ENCODE measurements at regions not wholly inside any gene's neighbourhood (a gene's known extent, or its start where the extent isn't known, plus 50 kb on each side); places are given as distances from the start of the nearest gene placed in this dataset.

DNA sequence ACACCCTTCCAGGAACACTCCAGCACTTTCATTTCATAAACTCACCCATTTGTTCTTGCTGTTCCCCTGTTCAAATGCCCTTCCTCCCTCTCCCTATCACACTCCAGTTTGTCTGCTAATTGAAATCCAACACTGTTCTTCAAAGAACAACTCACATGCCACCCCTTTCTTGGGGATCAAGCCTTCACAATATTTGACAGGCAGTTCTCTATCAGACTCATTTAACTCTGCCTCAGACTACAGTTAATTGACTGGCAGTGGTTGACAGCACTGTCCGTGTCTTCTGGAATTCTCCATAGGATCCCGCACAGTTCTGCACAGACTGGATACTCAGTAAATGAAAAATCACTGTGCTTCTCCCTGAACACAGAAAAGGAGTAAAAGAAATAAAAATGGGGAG, 87.8 kb downstream of the PMP22 start:
- no peak for DNase-seq (ENCODE audit: low read depth)

DNA sequence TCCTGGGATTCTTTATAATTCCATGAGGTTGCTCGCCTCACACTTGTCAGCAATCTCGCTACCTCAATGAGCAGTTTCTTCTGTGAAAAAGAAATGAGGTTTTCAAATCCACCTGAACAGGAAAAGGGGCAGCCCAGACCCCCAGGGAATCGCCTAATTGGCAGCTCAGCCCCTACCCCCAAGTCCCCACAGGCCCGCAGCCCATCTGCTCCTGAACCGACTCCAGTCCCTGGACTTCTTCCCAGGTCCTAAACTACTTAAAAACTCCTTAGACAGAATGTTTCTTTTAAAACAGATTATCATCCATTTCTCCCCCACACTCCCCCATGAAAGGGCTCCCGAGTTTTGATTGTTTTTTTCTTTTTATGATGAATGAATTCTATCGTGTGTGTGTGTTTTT, 89.8 kb downstream of the PMP22 start:
- DNase-seq (ENCODE audit: low read depth) = no peak

DNA sequence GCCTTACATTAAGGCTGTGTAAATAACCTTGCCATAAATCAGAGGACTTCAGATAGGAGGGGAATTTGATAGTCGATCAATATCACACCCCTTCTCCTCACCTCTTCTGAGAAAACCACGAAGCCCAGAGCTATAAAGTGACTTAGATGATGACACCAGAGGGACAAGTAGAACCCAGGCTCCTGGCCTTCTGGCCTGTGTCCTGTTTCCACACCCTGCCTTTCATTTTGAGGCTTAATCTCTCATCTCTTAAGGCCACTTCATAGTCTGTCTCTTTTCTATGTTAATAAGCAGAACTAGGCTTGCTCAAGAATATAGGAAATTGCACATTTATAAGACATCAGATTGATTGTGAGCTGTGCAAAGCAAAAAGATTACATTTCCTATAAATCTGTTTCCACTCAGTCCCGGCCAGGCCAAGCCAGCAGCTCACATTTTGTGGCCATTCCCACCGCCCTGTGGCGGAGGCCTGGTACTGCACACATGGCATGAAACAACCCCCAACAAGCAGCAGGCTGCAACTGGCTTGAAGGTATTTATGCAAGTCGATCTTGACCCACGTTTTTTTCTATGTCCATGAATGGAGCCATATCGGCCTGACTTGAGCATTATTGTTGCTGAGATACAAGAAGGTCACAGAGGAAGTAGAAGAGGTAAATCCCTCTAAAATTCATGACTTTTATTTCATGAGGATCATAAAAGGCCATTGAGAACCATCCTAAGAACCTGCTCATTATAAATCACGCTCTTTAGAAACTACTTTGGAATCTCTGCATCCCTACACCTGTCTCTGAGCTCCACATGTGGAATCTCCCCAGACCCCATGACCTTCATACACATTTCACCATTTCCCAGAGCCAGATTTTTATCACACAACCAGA, 93.7 kb downstream of the PMP22 start:
- no peak for DNase-seq (ENCODE audit: low read depth)

DNA sequence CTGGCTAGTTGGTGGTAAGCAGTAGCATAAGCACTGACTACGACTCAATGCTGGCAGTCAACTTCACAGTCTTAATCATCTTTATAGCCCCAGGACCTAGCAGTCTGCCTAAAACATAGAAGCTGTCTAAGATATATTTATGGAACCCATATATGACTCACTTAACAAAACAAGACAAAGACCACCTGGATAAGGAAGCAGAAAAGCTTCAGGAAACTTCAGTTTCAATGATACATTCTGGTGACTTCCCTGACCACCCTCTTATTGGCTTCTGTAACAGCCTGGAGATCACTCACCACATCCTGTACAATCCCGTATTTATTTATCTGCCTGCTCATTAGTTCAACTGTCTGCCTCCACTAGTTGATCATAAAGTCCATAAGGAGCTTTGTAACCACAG, 95.5 kb downstream of the PMP22 start:
- no peak for DNase-seq (ENCODE audit: low read depth)

DNA sequence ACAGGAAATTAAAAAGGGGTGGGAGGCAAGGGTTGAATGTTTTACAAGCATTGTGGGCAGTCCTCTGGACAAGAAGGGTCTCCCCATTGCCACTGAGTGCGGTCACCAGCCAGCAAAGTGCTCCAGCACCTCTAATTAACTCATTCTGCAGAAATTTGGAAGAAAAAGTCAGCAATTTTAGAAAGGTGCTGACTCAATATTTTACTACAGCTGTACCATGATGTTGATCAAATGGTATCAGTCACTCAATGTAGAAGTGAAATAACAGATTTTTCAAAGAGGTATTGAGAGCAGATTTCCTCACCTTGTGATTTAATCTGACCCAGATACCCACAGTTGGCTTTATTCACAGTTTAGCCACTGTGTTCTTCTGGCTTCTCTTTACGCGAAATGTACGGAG, 96.7 kb downstream of the PMP22 start:
- no peak for DNase-seq (ENCODE audit: low read depth)

DNA sequence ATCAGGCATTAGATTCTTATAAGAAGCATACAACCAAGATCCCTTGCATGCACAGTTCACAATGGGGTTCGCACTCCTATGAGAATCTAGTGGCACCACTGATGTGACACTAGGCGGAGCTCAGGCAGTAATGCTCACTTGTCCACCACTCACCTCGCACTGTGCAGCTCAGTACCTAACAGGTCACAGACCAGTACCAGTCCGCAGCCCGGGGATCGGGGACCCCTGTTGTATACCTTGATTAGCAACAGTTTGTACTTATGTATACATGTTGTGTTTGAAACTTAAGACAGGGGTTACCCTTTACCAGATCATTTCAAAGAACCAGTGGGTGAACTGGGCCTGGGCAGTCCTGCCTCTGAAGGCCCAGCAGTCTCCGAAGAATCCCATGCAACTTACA, 103.7 kb downstream of the PMP22 start:
- no peak for DNase-seq (ENCODE audit: low read depth)

DNA sequence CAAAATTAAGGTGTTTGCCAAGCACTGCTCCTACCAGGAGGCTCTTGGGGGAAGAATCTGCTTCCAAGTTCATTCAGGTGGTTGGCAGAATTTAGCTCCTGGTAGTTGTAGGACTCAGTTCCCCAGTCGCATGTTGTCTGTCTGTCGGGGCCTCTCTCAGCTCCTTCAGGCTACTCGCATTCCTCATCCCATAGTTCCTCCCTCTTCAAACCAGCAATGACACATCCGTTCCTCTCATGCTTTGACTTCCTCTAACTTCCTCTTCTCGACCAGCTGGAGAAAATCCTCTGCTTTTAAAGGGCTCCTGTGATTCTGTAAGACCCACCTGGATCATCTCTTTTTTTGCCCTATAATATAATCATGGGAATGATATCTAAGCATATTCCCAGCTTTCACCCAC, 108.1 kb downstream of the PMP22 start:
- DNase-seq (ENCODE audit: low read depth) = no peak

DNA sequence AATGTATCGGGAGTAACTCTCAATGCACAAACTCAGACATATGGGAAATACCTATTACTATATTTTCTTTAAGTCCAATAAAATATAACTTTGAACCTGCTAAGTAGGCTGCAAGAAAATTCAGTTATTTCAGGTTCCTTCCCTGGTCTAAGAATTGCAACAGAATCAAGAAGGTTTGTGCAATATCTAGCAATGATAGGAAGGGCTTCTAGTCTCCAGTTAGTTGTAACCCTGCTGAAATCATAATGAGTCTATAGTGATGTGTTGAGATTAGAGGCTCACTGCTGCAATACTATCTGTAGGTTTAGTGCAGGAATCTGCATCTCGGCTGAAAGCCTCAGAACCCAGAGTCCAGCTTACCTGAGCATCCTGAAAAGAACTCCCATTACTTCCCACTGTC, 110.5 kb downstream of the PMP22 start:
- no peak for DNase-seq (ENCODE audit: low read depth)

DNA sequence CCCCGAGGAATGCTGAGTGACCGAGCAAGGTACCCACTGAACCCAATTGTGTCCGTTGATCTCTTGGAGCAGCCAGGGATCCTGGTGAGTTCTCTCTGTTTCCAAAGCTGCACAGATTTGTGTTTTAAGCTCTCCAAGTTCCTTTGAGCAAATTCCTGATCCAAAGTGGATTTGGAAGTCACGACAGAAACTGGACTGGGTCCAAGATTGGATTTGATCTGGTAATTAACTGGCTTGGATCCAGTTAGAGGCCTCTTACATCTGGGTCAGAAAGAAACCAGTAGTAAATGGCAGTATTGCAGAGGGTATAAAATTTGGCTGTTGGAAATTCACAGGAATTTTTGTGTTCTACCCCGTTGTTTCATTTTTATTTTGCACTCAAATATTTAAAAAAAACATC, 119.5 kb downstream of the PMP22 start:
- no peak for DNase-seq (ENCODE audit: low read depth)

DNA sequence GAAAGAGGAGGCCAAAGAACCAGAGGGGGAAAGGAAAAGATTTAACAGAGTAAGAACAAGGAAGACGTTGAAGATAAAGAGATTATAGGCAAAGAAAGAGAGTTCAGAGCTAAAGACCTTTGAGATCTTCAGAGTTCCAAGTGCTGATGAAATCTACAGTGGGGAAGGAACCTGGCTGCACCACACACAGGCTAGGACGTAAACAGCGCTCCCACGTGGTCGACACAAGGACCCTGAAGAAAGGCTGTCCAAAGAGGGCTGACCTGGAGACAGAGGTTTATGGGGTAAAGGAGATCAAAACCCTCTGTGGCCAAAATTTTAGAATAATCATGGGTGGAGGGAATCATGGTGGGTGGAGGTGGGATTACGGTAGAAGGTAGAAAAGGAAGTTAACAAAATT, 121.6 kb downstream of the PMP22 start:
- no peak for DNase-seq (ENCODE audit: low read depth)

DNA sequence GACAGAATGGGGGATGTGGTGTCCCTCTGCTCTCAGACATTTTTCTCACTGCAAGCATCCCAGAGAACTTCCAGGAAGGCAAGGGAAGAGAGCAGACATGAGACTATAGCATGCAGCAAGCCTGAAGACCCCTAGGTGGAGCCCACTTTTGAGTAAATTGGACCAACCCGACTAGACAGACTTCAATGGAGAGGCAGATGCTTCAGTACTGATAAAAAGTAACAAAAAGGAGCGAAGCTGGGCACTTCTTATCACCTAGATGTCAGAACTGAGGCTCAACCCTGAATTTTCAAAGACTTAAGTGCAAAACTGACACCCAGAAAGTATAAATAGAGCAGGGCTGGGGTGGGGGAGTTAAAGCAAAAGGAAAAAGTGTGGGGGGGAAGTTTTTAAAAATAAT, 130.8 kb downstream of the PMP22 start:
- no peak for DNase-seq (ENCODE audit: low read depth)

DNA sequence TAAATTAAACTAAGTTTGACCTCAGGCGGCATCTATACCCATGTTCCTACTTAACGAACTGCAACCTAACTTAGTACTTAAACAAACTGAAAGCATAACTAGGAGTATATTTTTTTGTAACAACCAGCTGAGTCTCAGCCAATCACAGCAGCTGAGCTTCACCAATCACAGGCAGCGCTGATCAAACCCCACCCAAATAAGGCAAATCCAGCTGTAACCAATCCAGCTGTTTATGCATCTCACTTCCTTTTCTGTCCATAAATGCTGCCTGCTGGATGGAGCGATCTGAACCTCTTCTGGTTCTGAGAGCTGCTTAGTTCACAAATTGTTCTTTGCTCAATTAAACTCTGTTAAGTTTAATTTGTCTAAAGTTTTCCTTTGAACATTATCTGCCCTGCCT, 131.3 kb downstream of the PMP22 start:
- no peak for DNase-seq (ENCODE audit: low read depth)

DNA sequence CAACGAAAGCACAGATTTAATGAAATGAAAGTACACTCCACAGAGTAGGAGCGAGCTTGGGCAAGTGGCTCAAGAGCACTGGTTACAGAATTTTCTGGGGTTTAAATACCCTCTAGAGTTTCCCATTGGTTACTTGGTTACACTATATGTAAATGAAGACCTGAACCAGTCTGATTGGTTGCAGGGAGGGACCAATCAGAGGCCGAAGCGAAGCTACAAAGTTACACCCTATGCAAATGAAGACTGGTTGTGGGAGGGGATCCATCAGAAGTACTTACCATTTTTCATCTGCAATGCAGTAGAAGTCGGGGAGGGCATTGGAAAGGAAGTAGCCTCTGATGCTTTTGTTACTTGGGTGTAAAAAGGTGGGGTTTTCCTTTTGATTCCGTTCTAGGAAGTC, 132.0 kb downstream of the PMP22 start:
- no peak for DNase-seq (ENCODE audit: low read depth)

DNA sequence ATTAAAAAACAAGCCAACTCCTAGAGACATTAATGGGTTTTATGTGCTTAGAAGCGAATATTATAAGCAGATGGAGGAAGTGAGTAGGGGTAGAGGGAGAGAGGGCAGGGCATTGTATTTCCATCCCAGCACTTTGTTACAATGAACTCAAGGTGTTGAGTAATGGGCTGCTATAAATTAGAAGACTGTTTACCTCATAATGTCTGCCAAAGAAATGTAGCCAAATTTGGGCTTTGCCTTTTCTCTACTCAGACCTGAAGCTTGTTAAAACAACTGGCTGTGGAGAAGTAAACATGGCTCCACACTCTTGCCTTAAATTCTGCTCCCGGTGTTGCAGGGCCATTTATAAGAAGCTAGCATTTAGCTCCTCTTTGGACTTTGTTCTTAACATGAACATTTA, 134.7 kb downstream of the PMP22 start:
- no peak for DNase-seq (ENCODE audit: low read depth)

DNA sequence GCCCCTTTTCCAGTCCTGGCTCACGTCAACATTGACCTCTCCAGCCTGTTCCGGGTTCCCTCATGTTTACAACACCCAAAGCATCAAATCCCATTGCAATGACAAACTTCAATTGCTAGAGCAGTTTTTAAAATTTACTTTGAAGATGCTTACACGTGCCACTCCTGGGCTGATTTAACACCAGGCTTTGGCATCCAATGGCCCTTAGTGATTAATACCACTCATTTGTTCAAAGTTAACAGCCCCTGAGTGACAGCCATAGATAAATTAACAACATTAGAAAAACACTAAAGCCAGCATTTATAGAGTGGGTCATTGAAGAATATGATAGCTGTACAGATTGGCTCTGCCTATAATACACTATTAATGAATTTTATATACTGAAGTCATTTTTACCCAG, 135.1 kb downstream of the PMP22 start:
- no peak for DNase-seq (ENCODE audit: low read depth)

DNA sequence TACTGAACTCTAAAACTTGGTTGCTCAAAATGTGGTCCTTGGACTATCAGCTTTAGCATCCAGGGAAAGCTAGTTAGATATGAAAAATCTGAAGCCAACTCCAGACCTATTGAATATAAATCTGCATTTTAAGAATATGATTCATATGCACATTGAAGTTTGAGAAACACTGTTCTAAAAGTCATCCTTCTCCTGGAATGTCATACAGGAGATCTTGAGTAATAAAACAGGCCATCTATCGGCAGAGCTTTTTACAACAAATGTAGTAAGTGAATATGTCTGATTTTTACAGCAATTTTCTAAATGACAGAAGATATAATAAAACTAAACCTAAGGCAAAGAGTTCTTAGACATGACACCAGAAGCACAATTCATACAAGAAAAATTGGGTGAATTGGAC, 140.4 kb downstream of the PMP22 start:
- no peak for DNase-seq (ENCODE audit: low read depth)

DNA sequence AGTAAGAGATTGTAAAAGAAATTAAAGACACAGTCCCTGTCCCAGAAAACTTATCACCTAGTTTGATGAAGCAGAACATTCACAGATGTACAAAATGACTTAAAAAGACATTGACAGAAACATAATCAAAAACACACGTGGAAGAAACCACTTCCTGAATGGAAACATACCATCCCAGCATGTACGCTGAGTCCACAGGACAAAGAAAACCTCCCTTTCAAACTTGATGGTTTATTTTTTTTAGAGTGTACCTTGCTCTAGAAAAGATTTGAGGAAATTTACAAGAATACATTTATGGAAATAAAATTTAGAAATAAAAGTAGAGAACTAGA, 140.9 kb downstream of the PMP22 start:
- DNase-seq (ENCODE audit: low read depth) = no peak

DNA sequence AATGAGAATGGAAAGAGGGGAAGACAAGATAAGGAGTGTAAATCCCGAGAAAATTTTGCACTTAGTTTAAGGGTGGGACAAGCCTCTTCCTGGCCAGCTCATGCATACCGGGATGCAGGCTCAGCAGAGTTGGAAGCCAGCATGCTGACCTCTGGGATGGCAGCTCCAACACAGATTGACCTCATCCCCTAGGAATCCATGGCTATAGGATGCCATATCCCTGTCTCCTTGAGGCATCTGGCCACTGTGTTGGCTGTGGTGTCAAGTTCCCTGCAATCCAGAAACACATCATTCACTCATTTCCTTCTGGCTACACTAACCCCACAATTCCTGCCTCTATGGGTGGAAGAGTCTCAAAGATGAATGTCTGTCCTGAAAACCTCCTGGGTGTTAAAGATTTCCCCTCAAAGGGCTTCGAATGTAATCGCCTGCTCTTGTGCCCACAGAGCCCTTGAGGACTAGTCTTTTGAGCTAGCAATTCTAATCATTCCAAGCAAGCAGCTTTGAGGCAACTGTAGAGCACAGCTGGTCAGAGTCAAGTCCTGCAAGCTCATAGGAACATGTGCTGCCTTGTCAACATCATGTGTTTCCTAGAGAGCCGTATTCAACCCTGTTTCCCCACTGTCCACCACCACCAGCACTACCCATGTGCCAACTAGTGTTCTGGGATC, 141.4 kb downstream of the PMP22 start:
- no peak for DNase-seq (ENCODE audit: low read depth)

DNA sequence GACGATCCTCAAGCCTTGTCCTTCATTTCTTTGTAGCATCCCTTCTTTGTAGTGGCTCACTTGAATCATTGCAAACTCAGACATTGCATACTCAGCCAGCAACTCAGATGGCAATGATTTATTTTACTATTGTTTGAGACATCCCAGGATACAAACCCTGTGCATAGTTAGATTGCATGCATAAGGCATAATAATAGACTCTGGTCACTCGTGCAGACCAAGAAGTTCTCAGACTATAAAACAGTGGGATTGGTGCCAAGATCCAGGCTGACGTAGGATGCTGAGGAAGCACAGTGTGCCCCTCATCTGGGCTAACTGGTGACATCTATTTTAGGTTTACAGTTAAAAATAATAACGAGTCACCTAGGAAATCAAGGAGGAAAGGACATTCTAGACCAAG, 142.3 kb downstream of the PMP22 start:
- DNase-seq (ENCODE audit: low read depth) = no peak

DNA sequence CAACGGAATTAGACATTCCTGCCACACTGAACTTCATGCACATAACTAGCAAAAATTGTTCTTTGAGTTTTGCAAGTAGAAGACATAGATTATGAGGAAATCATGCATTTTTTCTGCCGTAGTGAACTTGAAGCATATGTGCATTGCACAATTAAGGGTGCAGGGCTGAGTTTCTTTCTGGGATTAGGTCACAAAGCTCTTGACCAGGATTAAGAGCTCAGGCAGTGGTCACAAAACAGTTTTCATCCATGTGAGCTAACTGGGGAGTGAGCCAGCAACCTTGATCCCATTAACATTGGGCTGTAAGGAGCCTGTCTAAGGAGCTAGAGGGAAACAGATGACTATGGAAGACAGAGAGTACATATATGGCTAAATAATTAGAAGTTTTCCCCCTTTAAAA, 143.7 kb downstream of the PMP22 start:
- DNase-seq (ENCODE audit: low read depth) = no peak

DNA sequence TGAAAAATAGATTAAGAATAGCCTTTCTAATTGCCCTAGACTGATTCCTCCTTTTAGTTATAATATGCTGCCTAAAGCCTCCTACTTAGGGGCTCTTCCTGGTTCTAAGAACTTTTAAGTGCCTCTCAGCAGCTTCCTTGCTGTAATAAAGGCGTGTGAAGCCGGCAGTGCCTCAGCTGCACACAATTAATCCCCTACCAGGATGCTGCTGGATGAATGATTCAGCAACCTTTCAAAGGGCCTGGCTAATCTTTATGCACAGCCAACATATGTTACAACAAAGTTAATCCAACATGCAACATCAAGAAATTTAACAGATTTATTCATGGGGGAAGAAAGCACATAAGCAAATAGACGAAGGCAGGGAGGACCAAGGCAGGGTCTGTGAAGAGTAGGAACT, 145.2 kb downstream of the PMP22 start:
- no peak for DNase-seq (ENCODE audit: low read depth)

DNA sequence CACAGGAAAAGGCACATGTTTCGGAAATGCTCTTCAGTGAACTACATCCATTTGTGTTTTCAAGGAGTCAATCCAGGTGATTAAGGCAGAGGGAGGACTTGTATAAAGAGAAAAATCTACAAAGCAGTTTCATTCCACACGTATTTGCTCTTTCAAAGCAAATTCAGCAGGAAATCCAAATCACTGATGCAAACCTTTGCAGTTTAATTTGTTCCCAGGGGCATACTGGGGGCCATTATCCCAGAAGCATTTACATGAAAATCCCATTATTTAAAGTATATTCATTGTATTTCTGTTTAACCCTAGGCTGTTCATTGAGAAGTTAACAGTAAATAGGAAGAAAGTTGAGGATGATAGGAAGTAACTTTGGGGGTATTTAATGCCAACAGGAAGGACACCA, 147.9 kb downstream of the PMP22 start:
- DNase-seq (ENCODE audit: low read depth) = no peak

DNA sequence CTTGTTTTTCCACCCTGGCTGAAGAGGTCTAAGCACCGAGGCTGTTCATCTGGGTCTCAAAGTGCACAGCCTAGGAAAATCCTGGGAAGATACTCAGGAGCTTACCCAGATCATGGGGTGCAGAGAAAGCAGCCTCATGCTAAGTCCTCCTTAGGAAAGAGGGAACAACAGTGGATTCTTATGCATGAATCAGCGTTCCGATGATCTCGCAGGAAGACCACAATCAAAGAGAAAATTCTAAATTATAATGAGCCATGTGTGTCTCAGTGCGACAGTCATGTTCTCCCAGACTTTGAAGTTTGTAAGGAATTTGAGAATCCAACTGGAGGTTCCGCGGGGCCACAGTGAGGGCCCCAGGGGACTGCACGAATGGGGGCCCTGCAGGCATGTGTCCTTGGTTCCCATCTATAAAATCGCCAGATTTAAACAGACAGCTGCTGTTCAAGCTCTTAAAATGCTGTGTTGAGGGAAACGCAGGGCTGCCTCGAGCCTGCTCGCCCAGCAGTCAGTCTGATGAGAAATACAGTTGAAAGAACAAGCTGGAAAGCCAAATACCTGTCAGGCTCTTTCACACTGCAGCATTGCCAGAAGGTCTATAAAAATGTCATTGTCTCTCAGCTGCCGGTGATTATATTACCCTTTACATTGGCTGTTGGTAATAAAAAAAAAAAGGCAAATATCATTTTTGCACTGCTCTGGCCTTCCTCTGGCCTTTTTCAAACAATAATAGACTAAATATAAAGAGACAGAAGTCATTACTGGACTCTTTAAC, 152.1 kb downstream of the PMP22 start:
- DNase-seq (ENCODE audit: low read depth) = no peak

Data from T follicular helper cell (primary cell).